PC-9 (cell line): ENCODE measurements at regions not wholly inside any gene's neighbourhood (a gene's known extent, or its start where the extent isn't known, plus 50 kb on each side); places are given as distances from the start of the nearest gene placed in this dataset.

Source experiments
- EZH2 ChIP-seq: fragments of 200-600 bp; sonication (generic); IDR thresholded peaks from 2 replicates; pipeline ENCODE4 v1.8.0; 2017; ENCODE audit warnings: antibody characterized with exemption, low read depth
- TF ChIP-seq, protein P1 (sequence below): fragments of 200-600 bp; sonication (generic); conservative IDR thresholded peaks from 2 replicates; pipeline ENCODE4 v1.6.1; 2017; ENCODE audit warnings: mixed run types, antibody characterized with exemption, mild to moderate bottlenecking, moderate library complexity

DNA sequence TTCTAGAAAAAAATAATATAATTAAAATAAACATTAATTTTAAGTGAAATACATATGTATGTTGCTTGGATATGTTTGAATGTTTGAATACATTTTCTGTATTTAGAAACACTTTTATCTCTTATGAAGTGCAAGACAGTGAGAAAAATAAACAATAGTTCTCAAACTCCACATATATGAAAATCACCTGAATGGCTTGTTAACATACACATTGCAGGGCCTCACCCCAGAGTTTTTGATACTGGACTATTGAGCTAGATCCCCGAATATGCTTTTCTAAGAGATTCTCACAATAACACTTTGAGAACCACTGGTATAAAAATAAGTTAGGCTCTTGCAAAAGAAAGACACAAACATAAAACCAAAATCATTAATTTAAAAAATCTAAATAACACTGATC is 1570.3 kb upstream of the PRR20A start:
- TF ChIP-seq, protein P1, sequence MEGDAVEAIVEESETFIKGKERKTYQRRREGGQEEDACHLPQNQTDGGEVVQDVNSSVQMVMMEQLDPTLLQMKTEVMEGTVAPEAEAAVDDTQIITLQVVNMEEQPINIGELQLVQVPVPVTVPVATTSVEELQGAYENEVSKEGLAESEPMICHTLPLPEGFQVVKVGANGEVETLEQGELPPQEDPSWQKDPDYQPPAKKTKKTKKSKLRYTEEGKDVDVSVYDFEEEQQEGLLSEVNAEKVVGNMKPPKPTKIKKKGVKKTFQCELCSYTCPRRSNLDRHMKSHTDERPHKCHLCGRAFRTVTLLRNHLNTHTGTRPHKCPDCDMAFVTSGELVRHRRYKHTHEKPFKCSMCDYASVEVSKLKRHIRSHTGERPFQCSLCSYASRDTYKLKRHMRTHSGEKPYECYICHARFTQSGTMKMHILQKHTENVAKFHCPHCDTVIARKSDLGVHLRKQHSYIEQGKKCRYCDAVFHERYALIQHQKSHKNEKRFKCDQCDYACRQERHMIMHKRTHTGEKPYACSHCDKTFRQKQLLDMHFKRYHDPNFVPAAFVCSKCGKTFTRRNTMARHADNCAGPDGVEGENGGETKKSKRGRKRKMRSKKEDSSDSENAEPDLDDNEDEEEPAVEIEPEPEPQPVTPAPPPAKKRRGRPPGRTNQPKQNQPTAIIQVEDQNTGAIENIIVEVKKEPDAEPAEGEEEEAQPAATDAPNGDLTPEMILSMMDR, result no peak
- no peak for TF ChIP-seq EZH2
